ENCODE measurements at regions not wholly inside any gene's neighbourhood (a gene's known extent, or its start where the extent isn't known, plus 50 kb on each side); places are given as distances from the start of the nearest gene placed in this dataset.

DNA sequence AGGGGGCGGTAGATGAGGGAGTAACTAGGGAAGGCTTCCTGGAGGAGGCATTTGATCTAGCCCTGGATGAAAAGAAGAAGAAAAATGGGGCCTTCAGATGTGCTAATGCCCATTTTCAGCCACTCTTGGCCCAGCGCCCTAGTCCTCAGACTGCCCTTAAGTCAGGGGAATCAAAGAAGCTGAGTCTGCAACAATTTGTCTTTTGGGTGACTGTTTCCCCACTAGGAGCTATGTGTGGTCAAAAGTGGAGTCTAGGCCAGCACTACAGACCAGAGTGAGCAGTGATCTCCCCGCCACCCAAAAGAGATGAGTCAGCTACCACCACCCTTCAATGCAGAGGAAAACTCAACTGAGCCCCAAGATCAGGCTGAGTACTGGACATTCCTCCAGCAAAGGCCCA, 542.1 kb downstream of the BNC2 start:
- H4K20me1 ChIP-seq (ENCODE audit: insufficient read depth, low read length), result no peaks in the 10 kb centered on the region
- TF ChIP-seq, protein P1, sequence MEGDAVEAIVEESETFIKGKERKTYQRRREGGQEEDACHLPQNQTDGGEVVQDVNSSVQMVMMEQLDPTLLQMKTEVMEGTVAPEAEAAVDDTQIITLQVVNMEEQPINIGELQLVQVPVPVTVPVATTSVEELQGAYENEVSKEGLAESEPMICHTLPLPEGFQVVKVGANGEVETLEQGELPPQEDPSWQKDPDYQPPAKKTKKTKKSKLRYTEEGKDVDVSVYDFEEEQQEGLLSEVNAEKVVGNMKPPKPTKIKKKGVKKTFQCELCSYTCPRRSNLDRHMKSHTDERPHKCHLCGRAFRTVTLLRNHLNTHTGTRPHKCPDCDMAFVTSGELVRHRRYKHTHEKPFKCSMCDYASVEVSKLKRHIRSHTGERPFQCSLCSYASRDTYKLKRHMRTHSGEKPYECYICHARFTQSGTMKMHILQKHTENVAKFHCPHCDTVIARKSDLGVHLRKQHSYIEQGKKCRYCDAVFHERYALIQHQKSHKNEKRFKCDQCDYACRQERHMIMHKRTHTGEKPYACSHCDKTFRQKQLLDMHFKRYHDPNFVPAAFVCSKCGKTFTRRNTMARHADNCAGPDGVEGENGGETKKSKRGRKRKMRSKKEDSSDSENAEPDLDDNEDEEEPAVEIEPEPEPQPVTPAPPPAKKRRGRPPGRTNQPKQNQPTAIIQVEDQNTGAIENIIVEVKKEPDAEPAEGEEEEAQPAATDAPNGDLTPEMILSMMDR (IDR thresholded peaks at IDR 0.05; ENCODE audit: extremely low read depth, low read depth, low read length), result no peak
- H3K27me3 ChIP-seq (ENCODE audit: insufficient read depth, low read length), result no peaks in the 10 kb centered on the region
- H3K36me3 ChIP-seq (ENCODE audit: insufficient read depth, low read length), result no peaks in the 10 kb centered on the region
- H3K4me1 ChIP-seq (ENCODE audit: insufficient read depth, low read length), result peaks cover 15% of the 10 kb centered on the region
- H3K4me2 ChIP-seq (ENCODE audit: insufficient read depth, low read length), result no peak overlapping the region
- no peak overlapping the region for H3K27ac ChIP-seq (ENCODE audit: low read depth, low read length)
- no peaks in the 10 kb centered on the region for H3K79me2 ChIP-seq (ENCODE audit: insufficient read depth, low read length)
- no peak for DNase-seq (ENCODE audit: insufficient read length, low spot score, missing footprints)
- H3K9me3 ChIP-seq (ENCODE audit: low read depth, low read length), result no peaks in the 10 kb centered on the region
- H2AFZ ChIP-seq (ENCODE audit: low read length), result no peak overlapping the region
- H3K4me3 ChIP-seq (ENCODE audit: insufficient read depth, low read length), result no peak overlapping the region

DNA sequence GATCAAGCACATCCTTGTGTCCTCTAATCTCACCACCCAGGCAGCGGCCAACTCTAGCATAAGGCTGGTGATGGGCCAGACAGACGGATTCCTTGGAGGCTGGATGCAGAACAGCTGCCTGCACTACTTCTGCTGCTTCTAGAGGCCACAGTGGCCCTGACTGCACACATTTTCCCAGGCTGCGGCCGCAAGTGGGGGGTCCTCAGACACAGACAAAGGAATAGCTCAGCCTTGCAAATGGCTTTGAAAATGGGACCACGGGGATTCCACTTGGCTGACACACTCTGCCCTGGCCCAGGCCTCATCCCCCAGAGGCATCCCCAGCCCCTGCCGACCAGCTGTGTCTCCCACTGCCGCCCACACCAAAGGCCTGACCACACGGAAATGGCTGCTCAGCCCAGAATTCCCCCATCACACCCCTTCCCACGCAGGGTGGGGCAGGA, 540.8 kb downstream of the BNC2 start:
- Histone ChIP-seq H3K36me3 (ENCODE audit: insufficient read depth, low read length) (no peaks in the 10 kb centered on the region), H3K79me2 (ENCODE audit: insufficient read depth, low read length) (no peaks in the 10 kb centered on the region), H2AFZ (ENCODE audit: low read length) (peak overlapping the region; percentile 50), H4K20me1 (ENCODE audit: insufficient read depth, low read length) (no peaks in the 10 kb centered on the region), H3K27me3 (ENCODE audit: insufficient read depth, low read length) (no peaks in the 10 kb centered on the region), H3K9me3 (ENCODE audit: low read depth, low read length) (no peaks in the 10 kb centered on the region), H3K4me1 (ENCODE audit: insufficient read depth, low read length) (peaks cover 15% of the 10 kb centered on the region), H3K4me3 (ENCODE audit: insufficient read depth, low read length) (no peak overlapping the region), H3K27ac (ENCODE audit: low read depth, low read length) (peak overlapping the region; percentile 10), H3K4me2 (ENCODE audit: insufficient read depth, low read length) (no peak overlapping the region)
- no peak for DNase-seq (ENCODE audit: insufficient read length, low spot score, missing footprints)
- TF ChIP-seq, protein P1 (IDR thresholded peaks at IDR 0.05; ENCODE audit: extremely low read depth, low read depth, low read length), result no peak

DNA sequence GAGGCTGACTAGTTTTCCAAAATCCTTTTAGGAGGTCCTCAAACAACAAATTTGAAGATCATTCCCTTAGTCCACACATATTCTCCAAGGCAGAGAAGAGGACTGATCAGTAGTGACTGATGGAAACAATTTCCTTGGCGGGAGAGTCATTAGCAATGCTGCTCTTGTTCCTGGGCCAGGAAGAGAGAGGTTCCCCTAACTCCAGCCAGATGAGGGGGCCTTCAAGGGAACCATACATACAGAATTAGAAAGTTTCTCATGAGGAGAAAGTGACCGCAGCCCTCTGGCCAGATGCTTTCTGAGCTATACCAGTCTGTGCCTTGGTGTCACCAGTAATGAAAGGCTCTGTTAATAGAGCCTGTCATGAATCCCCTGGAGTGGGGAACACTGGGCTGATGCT, 539.4 kb downstream of the BNC2 start:
- TF ChIP-seq, protein P1 (IDR thresholded peaks at IDR 0.05; ENCODE audit: extremely low read depth, low read depth, low read length), result no peak
- Histone ChIP-seq H3K27me3 (ENCODE audit: insufficient read depth, low read length) (no peaks in the 10 kb centered on the region), H3K36me3 (ENCODE audit: insufficient read depth, low read length) (no peaks in the 10 kb centered on the region), H3K4me3 (ENCODE audit: insufficient read depth, low read length) (no peak overlapping the region), H2AFZ (ENCODE audit: low read length) (no peak overlapping the region), H3K9me3 (ENCODE audit: low read depth, low read length) (no peaks in the 10 kb centered on the region), H3K4me1 (ENCODE audit: insufficient read depth, low read length) (peaks cover 21% of the 10 kb centered on the region), H4K20me1 (ENCODE audit: insufficient read depth, low read length) (no peaks in the 10 kb centered on the region), H3K27ac (ENCODE audit: low read depth, low read length) (no peak overlapping the region), H3K79me2 (ENCODE audit: insufficient read depth, low read length) (no peaks in the 10 kb centered on the region), H3K4me2 (ENCODE audit: insufficient read depth, low read length) (no peak overlapping the region)
- no peak for DNase-seq (ENCODE audit: insufficient read length, low spot score, missing footprints)

DNA sequence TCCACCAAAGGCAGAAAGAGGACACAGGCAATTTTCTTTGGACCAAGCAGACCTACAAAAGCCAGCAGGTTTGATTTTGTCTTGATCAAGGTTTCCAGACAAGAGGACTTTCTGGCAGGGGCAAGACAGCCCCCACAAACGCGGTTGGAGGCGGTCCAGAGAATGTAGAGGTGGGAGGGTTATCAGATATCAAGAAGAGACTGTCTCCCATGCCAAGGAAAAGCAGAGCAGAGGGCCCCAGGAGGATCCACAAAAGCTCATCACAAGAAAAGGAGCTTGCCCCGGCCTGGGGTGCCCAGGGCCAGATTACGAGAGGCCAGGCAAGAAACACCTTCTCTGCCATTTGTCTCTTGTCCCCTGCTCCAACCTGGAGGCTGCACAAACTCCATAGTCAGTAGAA, 538.9 kb downstream of the BNC2 start:
- H3K4me1 ChIP-seq (ENCODE audit: insufficient read depth, low read length), result peaks cover 26% of the 10 kb centered on the region
- H3K27ac ChIP-seq (ENCODE audit: low read depth, low read length), result no peak overlapping the region
- TF ChIP-seq, protein P1 (IDR thresholded peaks at IDR 0.05; ENCODE audit: extremely low read depth, low read depth, low read length), result no peak
- H3K9me3 ChIP-seq (ENCODE audit: low read depth, low read length), result no peaks in the 10 kb centered on the region
- no peaks in the 10 kb centered on the region for H3K36me3 ChIP-seq (ENCODE audit: insufficient read depth, low read length)
- no peak overlapping the region for H3K4me2 ChIP-seq (ENCODE audit: insufficient read depth, low read length)
- no peak for DNase-seq (ENCODE audit: insufficient read length, low spot score, missing footprints)
- H3K4me3 ChIP-seq (ENCODE audit: insufficient read depth, low read length), result no peak overlapping the region
- H4K20me1 ChIP-seq (ENCODE audit: insufficient read depth, low read length), result no peaks in the 10 kb centered on the region
- no peaks in the 10 kb centered on the region for H3K27me3 ChIP-seq (ENCODE audit: insufficient read depth, low read length)
- H3K79me2 ChIP-seq (ENCODE audit: insufficient read depth, low read length), result no peaks in the 10 kb centered on the region
- no peak overlapping the region for H2AFZ ChIP-seq (ENCODE audit: low read length)

All from osteoblast (primary cell).